ENCODE measurements at regions not wholly inside any gene's neighbourhood (a gene's known extent, or its start where the extent isn't known, plus 50 kb on each side); places are given as distances from the start of the nearest gene placed in this dataset.

- no peak for DNase-seq
These were observed 112.0 kb upstream of the CARMIL1 start for GRCh38 chr6:25166955-25167748.

DNA sequence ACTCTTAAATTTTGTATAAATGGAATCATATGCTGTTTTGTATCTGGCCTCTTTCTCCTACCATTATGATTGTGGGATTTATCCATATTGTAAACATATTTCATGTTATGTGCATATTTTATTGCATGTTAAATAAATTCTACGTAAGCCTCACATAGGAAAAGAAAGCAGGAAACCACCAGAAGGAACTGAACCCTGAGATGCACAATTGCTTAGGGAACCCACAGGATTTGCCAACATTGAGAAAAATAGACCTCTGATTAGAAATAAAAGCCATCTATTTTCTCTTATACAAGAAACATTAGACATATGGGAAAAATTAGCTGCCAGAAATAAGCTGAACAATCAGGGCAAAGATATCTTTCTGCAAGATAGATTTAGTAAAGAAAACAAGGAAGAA is 111.2 kb upstream of the CARMIL1 start:
- no peak for DNase-seq

DNA sequence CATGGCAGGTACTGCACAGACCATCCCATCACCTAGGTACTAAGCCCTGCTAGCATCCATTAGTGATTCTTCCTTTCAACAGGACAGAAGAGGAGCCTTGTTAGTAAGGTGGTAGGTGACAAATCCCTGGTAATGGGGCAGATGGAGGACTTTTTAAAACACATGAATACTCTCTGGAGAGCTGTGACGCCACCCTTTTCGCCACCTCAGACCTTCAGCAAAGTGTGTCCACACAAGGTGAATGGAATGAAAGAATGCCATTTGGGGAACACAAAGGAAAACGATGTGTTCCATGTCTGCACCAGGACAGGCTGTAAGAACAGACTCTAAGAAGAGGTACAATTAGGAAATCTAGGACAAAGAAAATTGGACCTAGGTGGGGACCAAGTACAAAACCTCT is 110.5 kb upstream of the CARMIL1 start:
- DNase-seq = no peak

- no peak for DNase-seq
These were observed 109.6 kb upstream of the CARMIL1 start for GRCh38 chr6:25169553-25169952.

- DNase-seq = no peak
These were observed 109.2 kb upstream of the CARMIL1 start for GRCh38 chr6:25169961-25170360.

GRCh38 chr6:25170640-25171039 is 108.5 kb upstream of the CARMIL1 start:
- no peak for DNase-seq

GRCh38 chr6:25171301-25171700 is 107.9 kb upstream of the CARMIL1 start:
- DNase-seq = no peak

DNA sequence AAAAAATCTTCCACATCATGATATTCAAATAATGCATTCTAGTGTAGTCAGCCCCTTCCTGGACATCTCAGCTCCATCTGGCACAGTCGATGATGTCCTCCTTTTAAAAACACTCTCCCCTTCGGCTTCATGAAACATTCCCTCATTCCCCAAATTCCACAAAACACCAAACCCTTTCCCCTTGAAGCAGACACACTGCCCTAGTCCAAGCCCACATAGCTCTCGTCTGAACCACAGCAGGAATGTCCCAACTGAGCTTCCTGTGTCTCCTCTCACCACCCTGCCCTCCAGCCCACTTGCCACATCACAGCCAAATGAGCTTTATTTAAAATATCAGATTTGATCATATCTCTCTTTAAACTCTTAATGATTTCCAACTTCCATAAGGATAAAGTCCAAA is 106.4 kb upstream of the CARMIL1 start:
- no peak for DNase-seq

- DNase-seq = no peak
These were observed 105.9 kb upstream of the CARMIL1 start for GRCh38 chr6:25173246-25173645.

DNA sequence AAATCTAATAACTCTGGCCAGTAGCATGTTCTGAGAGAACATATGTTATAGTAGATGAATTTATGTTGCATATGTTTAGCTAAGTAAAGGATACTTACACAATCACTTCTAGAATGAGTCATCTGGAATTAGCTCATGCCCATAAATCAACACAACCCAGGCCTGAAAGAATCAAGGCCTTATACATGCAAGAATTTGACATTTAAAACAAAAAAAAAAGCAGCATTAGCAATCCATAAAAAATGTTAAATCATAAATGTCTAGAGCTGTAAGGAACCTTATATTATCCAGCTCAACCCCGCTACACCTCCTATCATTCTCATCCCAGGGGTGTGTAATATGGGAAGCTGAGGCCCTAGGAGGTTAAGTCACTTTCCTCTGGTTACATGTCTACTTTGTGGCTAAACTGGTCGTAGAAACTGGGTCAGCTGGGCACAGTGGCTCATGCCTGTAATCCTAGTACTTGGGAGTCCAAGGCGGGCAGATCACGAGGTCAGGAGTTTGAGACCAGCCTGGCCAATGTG is 105.2 kb upstream of the CARMIL1 start:
- DNase-seq = peak; percentile 56

DNA sequence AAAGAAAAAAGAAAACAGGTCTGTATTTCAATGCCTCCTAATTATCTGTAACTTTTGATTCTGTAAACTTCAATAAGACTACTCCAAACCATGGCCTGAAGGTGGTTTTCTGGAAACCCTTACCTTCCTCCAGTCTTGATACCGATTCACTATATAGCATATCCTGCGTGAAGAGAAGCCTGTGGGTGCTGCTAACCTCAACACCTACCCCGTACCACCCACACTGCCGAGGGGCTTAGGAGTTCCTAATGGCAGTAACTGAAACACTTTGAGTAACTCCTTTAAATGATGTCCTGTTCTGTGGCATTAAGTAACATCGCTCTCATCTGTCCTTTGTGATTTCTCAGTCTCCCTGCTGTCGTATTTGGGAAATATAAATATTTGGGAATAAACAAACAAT is 104.5 kb upstream of the CARMIL1 start:
- DNase-seq = no peak

DNA sequence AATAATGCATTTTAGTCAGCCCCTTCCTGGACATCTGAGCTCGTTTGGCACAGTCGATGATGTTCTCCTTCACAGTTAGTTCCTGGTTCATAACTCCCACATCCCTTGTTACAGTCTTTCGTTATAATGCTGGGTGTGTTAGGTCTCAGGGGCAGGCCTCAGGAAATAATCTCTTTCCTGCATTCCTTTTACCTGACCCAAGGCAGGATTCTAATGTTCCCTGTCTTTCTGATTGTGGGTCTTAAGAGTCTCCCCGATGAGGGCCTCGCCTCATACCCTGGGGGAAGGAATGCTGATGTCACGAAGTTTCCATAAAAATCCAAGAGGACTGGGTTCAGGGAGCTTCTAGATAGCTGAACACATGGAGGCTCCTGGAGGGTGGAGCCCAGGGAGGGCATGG is 104.0 kb upstream of the CARMIL1 start:
- no peak for DNase-seq

DNA sequence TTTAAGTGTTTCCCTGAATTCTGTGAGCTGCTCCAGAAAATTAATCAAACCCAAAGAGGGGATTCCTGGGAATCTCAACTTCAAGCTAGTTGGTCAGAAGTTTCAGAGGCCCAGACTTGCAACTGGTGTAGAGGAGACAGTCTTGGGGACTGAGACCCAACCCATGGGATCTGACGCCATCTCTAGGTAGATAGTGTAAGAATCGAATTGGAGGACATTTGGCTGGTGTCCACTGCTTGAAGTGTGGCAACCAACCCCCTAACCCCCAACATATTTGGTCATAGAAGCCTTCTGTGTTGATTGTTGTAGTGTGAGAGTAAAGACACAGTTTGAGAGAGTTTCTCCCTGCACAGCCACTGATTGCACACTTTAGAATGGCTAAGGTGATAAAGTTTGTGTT is 103.5 kb upstream of the CARMIL1 start:
- DNase-seq = peak; percentile 62

GRCh38 chr6:25176466-25176865 is 102.7 kb upstream of the CARMIL1 start:
- DNase-seq = no peak

- no peak for DNase-seq
These were observed 101.6 kb upstream of the CARMIL1 start for GRCh38 chr6:25177500-25178028.

DNA sequence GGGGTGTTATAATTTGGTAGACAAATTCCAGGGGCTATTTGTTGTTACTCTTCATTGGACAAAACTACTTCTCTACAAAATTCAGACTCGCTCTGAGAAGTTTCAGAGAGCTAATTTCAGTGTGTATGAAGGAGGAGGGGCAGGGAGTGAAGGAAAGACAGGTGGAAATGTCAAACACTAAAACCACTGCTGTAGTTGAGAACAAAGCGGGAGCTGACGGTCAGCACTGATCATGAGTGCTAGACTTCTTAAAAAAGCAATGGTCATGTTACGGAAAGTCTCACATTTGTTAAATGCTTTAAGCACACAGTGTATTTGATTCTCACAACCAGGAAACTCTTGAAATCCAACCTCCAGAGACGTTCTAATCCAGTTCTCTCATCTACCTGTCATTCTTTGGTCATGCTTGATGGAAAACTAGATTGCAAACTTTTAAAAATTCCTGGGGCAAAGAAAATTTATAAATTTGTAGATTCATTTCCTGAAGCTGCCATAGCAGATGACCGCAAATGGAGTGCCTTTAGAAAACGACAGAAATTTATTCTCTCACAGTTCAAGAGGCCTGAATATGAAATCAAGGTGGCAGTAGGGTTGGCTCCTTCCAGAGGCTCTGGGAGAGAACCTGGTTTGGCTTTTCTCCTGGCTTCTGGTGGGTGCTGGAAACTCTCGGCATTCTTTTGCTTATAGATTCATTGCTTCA is 100.7 kb upstream of the CARMIL1 start:
- no peak for DNase-seq

DNA sequence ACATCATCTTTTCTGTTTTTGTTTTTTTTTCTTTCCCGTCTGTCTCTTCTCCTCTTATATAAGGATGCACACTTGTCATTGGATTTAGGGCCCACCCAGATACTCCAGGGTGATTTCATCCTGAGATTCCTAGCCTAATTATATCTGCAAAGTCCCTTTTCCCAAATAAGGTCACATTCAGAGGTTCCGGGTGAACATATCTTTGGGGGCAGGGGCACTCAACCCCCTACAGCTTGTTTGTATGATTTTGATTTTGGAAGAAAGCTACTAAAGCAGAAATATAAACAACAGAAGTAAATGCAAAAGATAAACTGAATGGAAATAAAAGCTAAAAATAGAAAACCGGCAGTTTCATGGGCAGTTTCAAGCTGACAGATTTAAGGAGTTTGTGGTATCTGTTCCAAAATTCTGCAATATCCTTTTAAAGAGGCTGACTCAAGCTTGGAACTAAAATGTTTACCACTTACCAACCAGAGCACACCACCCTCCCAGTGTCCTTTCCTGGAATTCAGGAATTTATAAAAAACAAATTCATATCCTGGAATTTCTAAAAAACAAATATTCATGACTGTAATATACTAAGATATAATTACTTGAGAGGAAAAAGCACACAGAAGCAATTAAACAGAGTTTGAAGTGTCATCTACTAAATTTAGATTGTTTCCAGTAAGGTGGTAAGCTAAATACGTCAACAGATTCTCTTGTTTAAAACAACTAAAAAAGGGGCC is 100.0 kb upstream of the CARMIL1 start:
- peak; percentile 32 for DNase-seq

- DNase-seq = no peak
These were observed 98.4 kb upstream of the CARMIL1 start for GRCh38 chr6:25180630-25181349.

GRCh38 chr6:25181350-25181724 is 97.8 kb upstream of the CARMIL1 start:
- DNase-seq = no peak

- no peak for DNase-seq
These were observed 97.3 kb upstream of the CARMIL1 start for GRCh38 chr6:25181923-25182322.

- DNase-seq = no peak
These were observed 92.3 kb upstream of the CARMIL1 start for GRCh38 chr6:25186919-25187318.

DNA sequence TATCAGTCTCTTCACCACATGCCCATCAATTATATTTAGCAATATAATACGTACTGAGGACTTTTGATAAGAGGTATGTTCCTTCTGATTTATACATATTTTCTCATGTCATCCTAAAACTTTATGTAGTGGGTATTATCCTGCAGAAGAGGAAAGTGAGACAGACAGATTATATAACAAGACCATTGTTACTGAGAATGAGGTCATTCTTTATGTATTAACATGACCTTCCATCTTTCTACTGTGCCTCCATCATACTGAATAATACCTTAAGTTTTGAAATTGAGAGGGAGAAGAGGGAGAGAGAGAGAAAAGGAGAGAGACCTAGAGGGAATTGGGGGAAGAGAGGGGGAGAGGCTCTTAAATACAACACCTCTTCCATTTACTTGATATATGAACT is 90.9 kb upstream of the CARMIL1 start:
- no peak for DNase-seq
